AG09319 (cell line): ENCODE measurements at regions not wholly inside any gene's neighbourhood (a gene's known extent, or its start where the extent isn't known, plus 50 kb on each side); places are given as distances from the start of the nearest gene placed in this dataset.

Source experiments
- DNase-seq: peaks from one replicate; pipeline ENCODE4 v3.0.0-alpha.2; 2010; ENCODE audit warnings: low read depth; ENCODE audit errors: extremely low read depth
- TF ChIP-seq, protein P1 (sequence below): IDR thresholded peaks from 2 replicates; pipeline ENCODE4 v1.5.1; 2011; ENCODE audit warnings: low read depth, mild to moderate bottlenecking, inconsistent platforms, low read length, moderate library complexity

DNA sequence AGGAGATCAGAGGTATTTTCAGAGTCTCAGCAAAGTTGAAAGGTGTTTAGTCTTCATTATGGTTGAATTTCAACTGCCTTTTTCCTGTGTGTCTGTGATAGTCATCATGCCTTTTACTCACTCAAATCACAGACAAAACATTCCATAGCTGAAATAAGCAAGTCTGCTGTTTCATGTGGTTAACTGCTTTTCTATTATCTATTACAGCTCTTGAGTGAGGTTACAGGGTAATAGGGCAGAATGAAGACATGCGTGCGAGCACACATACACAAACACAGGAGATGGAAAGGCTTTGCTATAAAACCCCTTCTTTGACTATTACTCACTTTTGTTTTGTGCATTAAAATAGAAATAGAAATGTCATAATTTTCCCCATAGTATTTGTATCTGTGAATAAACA, 192.6 kb upstream of the RARB start:
- TF ChIP-seq, protein P1, sequence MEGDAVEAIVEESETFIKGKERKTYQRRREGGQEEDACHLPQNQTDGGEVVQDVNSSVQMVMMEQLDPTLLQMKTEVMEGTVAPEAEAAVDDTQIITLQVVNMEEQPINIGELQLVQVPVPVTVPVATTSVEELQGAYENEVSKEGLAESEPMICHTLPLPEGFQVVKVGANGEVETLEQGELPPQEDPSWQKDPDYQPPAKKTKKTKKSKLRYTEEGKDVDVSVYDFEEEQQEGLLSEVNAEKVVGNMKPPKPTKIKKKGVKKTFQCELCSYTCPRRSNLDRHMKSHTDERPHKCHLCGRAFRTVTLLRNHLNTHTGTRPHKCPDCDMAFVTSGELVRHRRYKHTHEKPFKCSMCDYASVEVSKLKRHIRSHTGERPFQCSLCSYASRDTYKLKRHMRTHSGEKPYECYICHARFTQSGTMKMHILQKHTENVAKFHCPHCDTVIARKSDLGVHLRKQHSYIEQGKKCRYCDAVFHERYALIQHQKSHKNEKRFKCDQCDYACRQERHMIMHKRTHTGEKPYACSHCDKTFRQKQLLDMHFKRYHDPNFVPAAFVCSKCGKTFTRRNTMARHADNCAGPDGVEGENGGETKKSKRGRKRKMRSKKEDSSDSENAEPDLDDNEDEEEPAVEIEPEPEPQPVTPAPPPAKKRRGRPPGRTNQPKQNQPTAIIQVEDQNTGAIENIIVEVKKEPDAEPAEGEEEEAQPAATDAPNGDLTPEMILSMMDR: no peak
- no peak for DNase-seq

DNA sequence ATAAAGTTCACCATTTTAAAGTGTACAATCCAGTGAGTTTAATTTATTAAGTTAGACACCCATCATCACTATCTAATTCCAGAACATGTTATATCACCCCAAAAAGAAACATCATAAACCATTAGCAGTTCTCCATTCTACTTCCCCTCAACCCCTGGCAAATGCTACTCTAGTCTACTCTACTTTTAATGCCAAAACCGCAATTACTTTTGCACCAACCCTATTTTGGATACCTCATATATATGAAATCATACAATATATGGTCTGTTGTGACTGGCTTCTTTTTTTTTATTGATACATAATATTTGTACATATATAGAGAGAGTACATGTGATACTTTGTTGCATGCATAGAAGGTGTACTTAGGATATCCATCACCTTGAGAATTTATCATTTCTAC, 190.5 kb upstream of the RARB start:
- TF ChIP-seq, protein P1: no peak
- DNase-seq: no peak

GRCh38 chr3:25239042-25239441, 189.0 kb upstream of the RARB start:
- TF ChIP-seq, protein P1: no peak
- DNase-seq: no peak

DNA sequence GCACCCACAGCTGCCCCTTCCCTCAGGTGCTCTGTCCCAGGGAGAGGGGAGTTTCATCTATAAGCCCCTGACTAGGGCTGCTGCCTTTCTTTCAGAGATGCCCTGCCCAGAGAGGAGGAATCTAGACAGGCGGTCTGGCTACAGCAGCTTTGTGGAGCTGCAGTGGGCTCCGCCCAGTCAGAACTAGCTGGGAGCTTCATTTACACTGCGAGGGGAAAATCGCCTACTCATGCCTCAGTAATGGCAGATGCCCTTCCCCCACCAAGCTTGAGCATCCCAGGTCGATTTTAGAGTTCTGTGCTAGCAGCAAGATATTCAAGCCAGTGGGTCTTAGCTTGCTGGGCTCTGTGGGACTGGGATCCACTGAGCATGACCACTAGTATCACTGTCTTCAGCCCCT, 181.2 kb upstream of the RARB start:
- TF ChIP-seq, protein P1: no peak
- no peak for DNase-seq

DNA sequence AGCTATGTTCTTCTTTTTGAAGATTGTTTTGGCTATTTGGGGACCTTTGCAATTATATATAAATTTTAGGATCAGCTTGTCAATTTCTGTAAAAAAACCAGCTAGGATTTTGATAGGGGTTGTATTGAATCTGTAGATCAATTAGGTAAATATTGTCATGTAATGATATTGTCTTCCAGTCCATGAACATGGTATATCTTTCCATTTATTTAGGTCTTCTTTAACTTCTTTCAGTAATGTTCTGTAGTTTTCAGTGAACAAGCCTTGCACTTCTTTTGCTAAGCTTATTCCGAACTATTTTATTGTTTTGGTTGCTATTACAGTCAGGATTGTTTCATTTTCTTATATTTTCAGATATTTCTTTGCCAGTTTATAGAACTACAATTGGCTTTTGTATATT, 175.8 kb upstream of the RARB start:
- DNase-seq: no peak
- TF ChIP-seq, protein P1: no peak

- DNase-seq: no peak
- TF ChIP-seq, protein P1: no peak
Measured at GRCh38 chr3:25257026-25257425, 171.0 kb upstream of the RARB start.

DNA sequence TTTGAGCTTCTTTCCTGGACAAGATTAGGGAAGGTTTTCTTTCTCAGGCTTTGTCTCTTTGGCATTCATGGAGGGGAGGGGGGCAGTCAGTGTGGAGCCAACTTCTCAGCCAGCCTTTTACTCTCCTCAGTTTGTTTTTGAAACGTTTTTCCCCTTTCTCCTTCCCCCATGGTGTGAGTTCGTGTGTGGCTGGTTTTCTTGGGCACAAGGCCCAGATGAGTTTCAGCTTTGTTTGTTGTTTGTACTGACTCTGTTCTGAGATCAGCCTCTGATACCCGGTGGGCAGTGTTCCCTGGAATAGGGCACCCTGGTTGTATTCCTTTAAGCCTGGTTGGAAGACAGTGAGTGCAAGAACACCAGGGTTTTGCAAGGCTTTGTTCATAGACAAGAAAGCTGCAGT, 168.2 kb upstream of the RARB start:
- TF ChIP-seq, protein P1: no peak
- DNase-seq: no peak
